B cell (primary cell): ENCODE measurements at regions not wholly inside any gene's neighbourhood (a gene's known extent, or its start where the extent isn't known, plus 50 kb on each side); places are given as distances from the start of the nearest gene placed in this dataset.

ENCODE experiments used
- ATAC-seq: fragments of 200-7000 bp; cut with Tn5 transposase; one replicate; pipeline ENCODE4 v1.10.0; 2021; ENCODE audit warnings: low read depth, mild to moderate bottlenecking, moderate number of reproducible peaks, moderate library complexity
- CTCF ChIA-PET: fragments of 350-600 bp; sonication (Branson Sonifier 250); formaldehyde crosslinking; loops from one replicate; lab custom pipeline; 2021; ENCODE audit warnings: antibody characterized with exemption, inconsistent platforms; lab: Charles Lee
- POLR2A ChIA-PET: fragments of 350-600 bp; sonication (Branson Sonifier 250); formaldehyde crosslinking; loops from one replicate; lab custom pipeline; 2021; ENCODE audit warnings: antibody characterized with exemption; lab: Charles Lee
- DNase-seq: peaks from one replicate; pipeline ENCODE4 v3.0.0; 2013
- H2AFZ ChIP-seq: 2 replicates; pipeline ENCODE4 v1.6.1; 2012; ENCODE audit warnings: mild to moderate bottlenecking, low read depth, low read length; ENCODE audit not compliant: insufficient read depth, poor library complexity, severe bottlenecking
- H3K27ac ChIP-seq, 2 donors: 1 replicate in 1 of 2; 2 replicates in 1 of 2; pipeline ENCODE4 v1.5.1; 2012 to 2013; ENCODE audit warnings: low read length in 2 of 2, mild to moderate bottlenecking in 2 of 2, moderate library complexity in 1 of 2
- H3K27me3 ChIP-seq, 4 experiments: fragments of 200-600 bp in 1 of 4; sonication (generic) in 1 of 4; replicated peaks in 1 of 4; 1 replicate in 2 of 4; 2 replicates in 2 of 4; pipeline versions ENCODE4 v1.6.1 to v1.7.0; 2013 to 2016; ENCODE audit warnings: low read length in 3 of 4, mild to moderate bottlenecking in 2 of 4, mixed read lengths in 1 of 4, moderate library complexity in 1 of 4; ENCODE audit not compliant: insufficient read depth in 4 of 4, control insufficient read depth in 3 of 4; ENCODE audit errors: control extremely low read depth in 1 of 4
- H3K36me3 ChIP-seq, 2 experiments: replicated peaks in 1 of 2; 1 replicate in 1 of 2; 2 replicates in 1 of 2; pipeline versions ENCODE4 v1.6.1 to v1.7.1; 2013; ENCODE audit warnings: low read length in 1 of 2; ENCODE audit not compliant: insufficient read depth in 2 of 2, control insufficient read depth in 1 of 2; ENCODE audit errors: control extremely low read depth in 1 of 2, extremely low read depth in 1 of 2
- H3K4me1 ChIP-seq, 2 donors: fragments of 200-600 bp in 1 of 2; sonication (generic) in 1 of 2; 1 replicate in 1 of 2; 2 replicates in 1 of 2; pipeline versions ENCODE4 v1.5.1 to v1.6.1; 2013 to 2017; ENCODE audit warnings: low read length in 2 of 2; ENCODE audit not compliant: control insufficient read depth in 2 of 2, insufficient read depth in 2 of 2
- H3K4me2 ChIP-seq: replicated peaks from 2 replicates; pipeline ENCODE3; 2012; ENCODE audit warnings: mild to moderate bottlenecking, low read depth, low read length; ENCODE audit not compliant: poor library complexity, severe bottlenecking
- H3K4me3 ChIP-seq, 5 experiments: fragments of 200-600 bp in 1 of 5; sonication (generic) in 1 of 5; 1 replicate in 3 of 5; 2 replicates in 2 of 5; pipeline versions ENCODE4 v1.5.1 to v1.7.0; 2011 to 2016; ENCODE audit warnings: low read length in 4 of 5, mild to moderate bottlenecking in 4 of 5, low read depth in 2 of 5, control low read depth in 1 of 5, moderate library complexity in 1 of 5; ENCODE audit not compliant: insufficient read depth in 1 of 5; ENCODE audit errors: control extremely low read depth in 1 of 5, extremely low read depth in 1 of 5
- H3K79me2 ChIP-seq: fragments of 200-600 bp; sonication (generic); one replicate; pipeline ENCODE4 v1.6.0; 2016; ENCODE audit warnings: low read length; ENCODE audit not compliant: control insufficient read depth, insufficient read depth
- H3K9ac ChIP-seq: fragments of 200-600 bp; sonication (generic); 2 replicates; pipeline ENCODE4 v1.6.1; 2017; ENCODE audit warnings: mild to moderate bottlenecking, low read length, moderate library complexity
- H3K9me3 ChIP-seq, 3 donors: one replicate each; pipeline versions ENCODE4 v1.6.1 to v1.7.1; 2013; ENCODE audit warnings: low read length in 2 of 3; ENCODE audit not compliant: control insufficient read depth in 2 of 3, insufficient read depth in 1 of 3; ENCODE audit errors: control extremely low read depth in 1 of 3
- H4K20me1 ChIP-seq: 2 replicates; pipeline ENCODE4 v1.6.0; 2012; ENCODE audit warnings: mild to moderate bottlenecking, low read length; ENCODE audit not compliant: insufficient read depth, control insufficient read depth, poor library complexity, severe bottlenecking
- H3K27ac Mint-ChIP-seq: one replicate; pipeline ENCODE4 v1.8.0; 2021; ENCODE audit warnings: mixed read lengths
- H3K27me3 Mint-ChIP-seq: one replicate; pipeline ENCODE4 v1.8.0; 2021; ENCODE audit warnings: mixed read lengths
- H3K4me1 Mint-ChIP-seq: one replicate; pipeline ENCODE4 v1.8.0; 2021; ENCODE audit warnings: mixed read lengths
- H3K4me3 Mint-ChIP-seq: one replicate; pipeline ENCODE4 v1.8.0; 2021; ENCODE audit warnings: mixed read lengths
- H3K9me3 Mint-ChIP-seq: one replicate; pipeline ENCODE4 v1.8.0; 2022; ENCODE audit warnings: mixed read lengths; ENCODE audit not compliant: insufficient read depth
- EZH2 ChIP-seq: IDR thresholded peaks from 2 replicates; pipeline ENCODE4 v1.6.1; 2012; ENCODE audit warnings: borderline replicate concordance, low read depth, mild to moderate bottlenecking, moderate library complexity, low read length; ENCODE audit not compliant: insufficient read depth, poor library complexity, severe bottlenecking
- WGBS: methylation state at CpG from one replicate; pipeline ENCODE4 v1.1.5; 2013; ENCODE audit warnings: missing lambda C conversion rate; ENCODE audit not compliant: insufficient coverage; 5-methylcytosine and 5-hydroxymethylcytosine counted together
- intact Hi-C: fragments of 100-400 bp; cut with micrococcal nuclease; formaldehyde crosslinking; loops from one replicate; pipeline ENCODE4 v1.10.0; 2022
- TF ChIP-seq, protein P1 (sequence below): fragments of 200-600 bp; IDR thresholded peaks from one replicate; pipeline ENCODE4 v1.8.0; 2022; ENCODE audit warnings: antibody characterized with exemption, mild to moderate bottlenecking

DNA sequence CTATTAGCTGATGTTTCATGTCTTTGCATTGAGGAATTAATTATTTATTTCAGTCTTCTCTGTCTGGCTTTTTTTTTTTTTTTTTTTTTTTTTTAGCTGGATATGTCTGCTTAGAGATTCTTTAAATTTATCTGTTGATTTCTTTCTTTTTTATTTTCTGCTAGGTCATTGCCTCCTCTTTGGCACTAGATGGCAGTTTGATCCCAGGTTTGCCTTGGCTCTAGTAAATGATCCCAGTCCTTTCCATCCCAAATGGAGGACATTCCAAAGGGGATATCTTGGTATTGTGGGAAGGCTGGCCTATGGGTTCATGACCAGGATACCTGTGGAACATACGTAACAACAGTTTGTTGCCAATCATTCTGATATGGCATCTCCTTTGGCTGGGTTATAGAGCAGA, 339.5 kb upstream of the GCFC2 start:
- intact Hi-C loops: no loop called here

DNA sequence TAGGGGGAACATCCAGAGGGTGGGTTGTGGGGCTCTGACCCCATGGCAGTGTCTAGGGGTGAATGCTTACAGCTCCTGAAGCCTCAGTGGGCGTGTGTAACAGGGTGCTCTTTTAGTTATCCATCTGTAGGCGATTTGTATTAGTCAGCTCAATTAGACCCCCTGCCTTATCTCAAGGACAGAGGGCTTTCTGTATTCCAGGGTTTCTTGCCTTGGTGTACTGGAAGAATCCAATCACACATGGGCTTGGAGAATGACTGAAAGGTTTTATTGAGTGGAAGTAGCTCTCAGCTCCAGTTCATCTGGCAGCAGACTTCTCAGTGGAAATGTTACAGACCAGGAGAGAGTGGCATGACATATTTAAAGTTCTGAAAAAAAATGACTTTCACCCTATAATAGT, 334.0 kb upstream of the GCFC2 start:
- Histone ChIP-seq H3K4me3 (no peak overlapping the region), H3K9ac (no peak overlapping the region), H3K27me3 (no peaks in the 10 kb centered on the region), H3K79me2 (no peaks in the 10 kb centered on the region), H2AFZ (no peak overlapping the region), H3K4me1 (no peaks in the 10 kb centered on the region), H3K36me3 (no peaks in the 10 kb centered on the region), H3K27ac (no peak overlapping the region), H4K20me1 (no peaks in the 10 kb centered on the region), H3K9me3 (no peaks in the 10 kb centered on the region), H3K4me2 (no peak overlapping the region)
- Mint-ChIP-seq H3K9me3 (peaks cover 10% of the 10 kb centered on the region), H3K4me3 (no peak overlapping the region), H3K27me3 (no peaks in the 10 kb centered on the region), H3K4me1 (no peaks in the 10 kb centered on the region), H3K27ac (no peak overlapping the region)
- POLR2A ChIA-PET: no interaction called here
- 60% methylated on average over 2 of the region's 2 CpGs for WGBS
- no peak for ATAC-seq
- no peak for DNase-seq
- intact Hi-C loops: no loop called here
- TF ChIP-seq, protein P1, sequence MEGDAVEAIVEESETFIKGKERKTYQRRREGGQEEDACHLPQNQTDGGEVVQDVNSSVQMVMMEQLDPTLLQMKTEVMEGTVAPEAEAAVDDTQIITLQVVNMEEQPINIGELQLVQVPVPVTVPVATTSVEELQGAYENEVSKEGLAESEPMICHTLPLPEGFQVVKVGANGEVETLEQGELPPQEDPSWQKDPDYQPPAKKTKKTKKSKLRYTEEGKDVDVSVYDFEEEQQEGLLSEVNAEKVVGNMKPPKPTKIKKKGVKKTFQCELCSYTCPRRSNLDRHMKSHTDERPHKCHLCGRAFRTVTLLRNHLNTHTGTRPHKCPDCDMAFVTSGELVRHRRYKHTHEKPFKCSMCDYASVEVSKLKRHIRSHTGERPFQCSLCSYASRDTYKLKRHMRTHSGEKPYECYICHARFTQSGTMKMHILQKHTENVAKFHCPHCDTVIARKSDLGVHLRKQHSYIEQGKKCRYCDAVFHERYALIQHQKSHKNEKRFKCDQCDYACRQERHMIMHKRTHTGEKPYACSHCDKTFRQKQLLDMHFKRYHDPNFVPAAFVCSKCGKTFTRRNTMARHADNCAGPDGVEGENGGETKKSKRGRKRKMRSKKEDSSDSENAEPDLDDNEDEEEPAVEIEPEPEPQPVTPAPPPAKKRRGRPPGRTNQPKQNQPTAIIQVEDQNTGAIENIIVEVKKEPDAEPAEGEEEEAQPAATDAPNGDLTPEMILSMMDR: no peak
- TF ChIP-seq EZH2: no peak
- CTCF ChIA-PET: no interaction called here

More for the DNA sequence above, 339.5 kb upstream of the GCFC2 start:
- ATAC-seq (no peak), DNase-seq (no peak)
- H3K9me3 Mint-ChIP-seq: peaks cover 5% of the 10 kb centered on the region
- H3K27me3 Mint-ChIP-seq: no peaks in the 10 kb centered on the region
- TF ChIP-seq, protein P1: no peak
- TF ChIP-seq EZH2: no peak
- no peak overlapping the region for H3K4me3 ChIP-seq
- CTCF ChIA-PET: no interaction called here
- H3K27me3 ChIP-seq: no peaks in the 10 kb centered on the region
- H3K27ac Mint-ChIP-seq: no peak overlapping the region
- no peaks in the 10 kb centered on the region for H4K20me1 ChIP-seq
- whole genome bisulfite sequencing: no CpG with 5 or more reads among the region's 1 CpG
- no peak overlapping the region for H3K4me3 Mint-ChIP-seq
- no peaks in the 10 kb centered on the region for H3K4me1 ChIP-seq
- no peaks in the 10 kb centered on the region for H3K36me3 ChIP-seq
- no peaks in the 10 kb centered on the region for H3K4me1 Mint-ChIP-seq
- H3K9ac ChIP-seq: no peak overlapping the region
- H3K79me2 ChIP-seq: no peaks in the 10 kb centered on the region
- no peak overlapping the region for H2AFZ ChIP-seq
- no peaks in the 10 kb centered on the region for H3K9me3 ChIP-seq
- H3K4me2 ChIP-seq: no peak overlapping the region
- POLR2A ChIA-PET: no interaction called here
- H3K27ac ChIP-seq: no peak overlapping the region
